GM23338 (cell line): ENCODE measurements at regions not wholly inside any gene's neighbourhood (a gene's known extent, or its start where the extent isn't known, plus 50 kb on each side); places are given as distances from the start of the nearest gene placed in this dataset.

Source experiments
- REST ChIP-seq: IDR thresholded peaks from one replicate; pipeline ENCODE4 v1.6.1; 2018; ENCODE audit warnings: antibody characterized with exemption; ENCODE audit not compliant: unreplicated experiment
- TF ChIP-seq, protein P1 (sequence below), 2 experiments: fragments of 200-600 bp in 1 of 2; sonication (generic) in 1 of 2; conservative IDR thresholded peaks; 2 replicates each; pipeline versions ENCODE4 v1.5.1 to v1.6.1; 2016 to 2017; ENCODE audit warnings: antibody characterized with exemption in 2 of 2, low read depth in 2 of 2, mild to moderate bottlenecking in 2 of 2, moderate library complexity in 1 of 2

GRCh38 chr21:31395268-31395667, 51.2 kb upstream of the TIAM1 start:
- TF ChIP-seq, protein P1, sequence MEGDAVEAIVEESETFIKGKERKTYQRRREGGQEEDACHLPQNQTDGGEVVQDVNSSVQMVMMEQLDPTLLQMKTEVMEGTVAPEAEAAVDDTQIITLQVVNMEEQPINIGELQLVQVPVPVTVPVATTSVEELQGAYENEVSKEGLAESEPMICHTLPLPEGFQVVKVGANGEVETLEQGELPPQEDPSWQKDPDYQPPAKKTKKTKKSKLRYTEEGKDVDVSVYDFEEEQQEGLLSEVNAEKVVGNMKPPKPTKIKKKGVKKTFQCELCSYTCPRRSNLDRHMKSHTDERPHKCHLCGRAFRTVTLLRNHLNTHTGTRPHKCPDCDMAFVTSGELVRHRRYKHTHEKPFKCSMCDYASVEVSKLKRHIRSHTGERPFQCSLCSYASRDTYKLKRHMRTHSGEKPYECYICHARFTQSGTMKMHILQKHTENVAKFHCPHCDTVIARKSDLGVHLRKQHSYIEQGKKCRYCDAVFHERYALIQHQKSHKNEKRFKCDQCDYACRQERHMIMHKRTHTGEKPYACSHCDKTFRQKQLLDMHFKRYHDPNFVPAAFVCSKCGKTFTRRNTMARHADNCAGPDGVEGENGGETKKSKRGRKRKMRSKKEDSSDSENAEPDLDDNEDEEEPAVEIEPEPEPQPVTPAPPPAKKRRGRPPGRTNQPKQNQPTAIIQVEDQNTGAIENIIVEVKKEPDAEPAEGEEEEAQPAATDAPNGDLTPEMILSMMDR (conservative IDR thresholded peaks at IDR 0.05; ENCODE audit: low read depth in 2 of 2): no peak
- TF ChIP-seq REST: no peak
